Type B pancreatic cell (in vitro differentiated cells): ENCODE measurements at regions not wholly inside any gene's neighbourhood (a gene's known extent, or its start where the extent isn't known, plus 50 kb on each side); places are given as distances from the start of the nearest gene placed in this dataset.

Source experiments
- DNase-seq: peaks from one replicate; pipeline ENCODE4 v3.0.0; 2021; ENCODE audit warnings: mixed read lengths; ENCODE audit not compliant: unreplicated experiment; ENCODE audit errors: extremely low spot score
- H3K27ac Mint-ChIP-seq: 2 replicates; pipeline ENCODE4 v1.8.0; 2021; ENCODE audit warnings: mild to moderate bottlenecking, mixed read lengths
- H3K27me3 Mint-ChIP-seq: 2 replicates; pipeline ENCODE4 v1.8.0; 2021; ENCODE audit warnings: mixed read lengths
- H3K36me3 Mint-ChIP-seq: 2 replicates; pipeline ENCODE4 v1.8.0; 2021; ENCODE audit warnings: mixed read lengths
- H3K4me1 Mint-ChIP-seq: one replicate; pipeline ENCODE4 v1.8.0; 2021; ENCODE audit warnings: mixed read lengths; ENCODE audit not compliant: unreplicated experiment
- H3K4me3 Mint-ChIP-seq: 2 replicates; pipeline ENCODE4 v1.8.0; 2021; ENCODE audit warnings: mild to moderate bottlenecking, mixed read lengths
- H3K9me3 Mint-ChIP-seq: 2 replicates; pipeline ENCODE4 v1.8.0; 2021; ENCODE audit warnings: mixed read lengths
- TF ChIP-seq, protein P1 (sequence below): fragments of 200-600 bp; sonication (generic); conservative IDR thresholded peaks from 2 replicates; pipeline ENCODE4 v1.5.0; 2021; ENCODE audit warnings: antibody characterized with exemption, mild to moderate bottlenecking

DNA sequence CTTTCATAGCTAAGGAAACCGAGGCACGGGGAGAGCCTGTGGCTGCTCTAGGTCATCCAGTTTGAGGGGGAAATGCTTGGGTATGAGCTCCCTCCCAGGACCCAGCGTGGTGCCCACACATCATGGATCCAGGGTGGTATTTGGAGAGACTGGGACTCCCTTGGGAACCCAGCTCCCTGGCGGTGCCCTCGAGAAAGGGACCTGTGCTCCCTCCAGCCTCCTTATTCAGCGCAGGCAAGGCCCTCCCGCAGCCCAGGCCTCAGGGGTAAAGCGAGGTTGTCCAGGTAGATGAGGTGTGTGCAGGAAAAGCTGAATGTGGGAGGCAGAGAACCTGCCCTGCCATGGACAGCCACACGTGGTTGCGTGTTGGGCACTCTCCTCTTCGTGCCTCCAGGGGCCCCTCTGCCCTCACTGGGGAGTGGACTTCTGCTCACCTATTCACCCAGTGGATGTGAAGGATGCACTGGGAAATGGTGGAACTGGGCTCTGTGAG is 53.8 kb upstream of the GPR78 start:
- H3K4me3 Mint-ChIP-seq, result no peak overlapping the region
- H3K36me3 Mint-ChIP-seq, result no peaks in the 10 kb centered on the region
- TF ChIP-seq, protein P1, sequence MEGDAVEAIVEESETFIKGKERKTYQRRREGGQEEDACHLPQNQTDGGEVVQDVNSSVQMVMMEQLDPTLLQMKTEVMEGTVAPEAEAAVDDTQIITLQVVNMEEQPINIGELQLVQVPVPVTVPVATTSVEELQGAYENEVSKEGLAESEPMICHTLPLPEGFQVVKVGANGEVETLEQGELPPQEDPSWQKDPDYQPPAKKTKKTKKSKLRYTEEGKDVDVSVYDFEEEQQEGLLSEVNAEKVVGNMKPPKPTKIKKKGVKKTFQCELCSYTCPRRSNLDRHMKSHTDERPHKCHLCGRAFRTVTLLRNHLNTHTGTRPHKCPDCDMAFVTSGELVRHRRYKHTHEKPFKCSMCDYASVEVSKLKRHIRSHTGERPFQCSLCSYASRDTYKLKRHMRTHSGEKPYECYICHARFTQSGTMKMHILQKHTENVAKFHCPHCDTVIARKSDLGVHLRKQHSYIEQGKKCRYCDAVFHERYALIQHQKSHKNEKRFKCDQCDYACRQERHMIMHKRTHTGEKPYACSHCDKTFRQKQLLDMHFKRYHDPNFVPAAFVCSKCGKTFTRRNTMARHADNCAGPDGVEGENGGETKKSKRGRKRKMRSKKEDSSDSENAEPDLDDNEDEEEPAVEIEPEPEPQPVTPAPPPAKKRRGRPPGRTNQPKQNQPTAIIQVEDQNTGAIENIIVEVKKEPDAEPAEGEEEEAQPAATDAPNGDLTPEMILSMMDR, result no peak
- H3K27ac Mint-ChIP-seq, result no peak overlapping the region
- H3K27me3 Mint-ChIP-seq, result no peaks in the 10 kb centered on the region
- DNase-seq, result no peak
- H3K4me1 Mint-ChIP-seq, result no peaks in the 10 kb centered on the region
- no peaks in the 10 kb centered on the region for H3K9me3 Mint-ChIP-seq

DNA sequence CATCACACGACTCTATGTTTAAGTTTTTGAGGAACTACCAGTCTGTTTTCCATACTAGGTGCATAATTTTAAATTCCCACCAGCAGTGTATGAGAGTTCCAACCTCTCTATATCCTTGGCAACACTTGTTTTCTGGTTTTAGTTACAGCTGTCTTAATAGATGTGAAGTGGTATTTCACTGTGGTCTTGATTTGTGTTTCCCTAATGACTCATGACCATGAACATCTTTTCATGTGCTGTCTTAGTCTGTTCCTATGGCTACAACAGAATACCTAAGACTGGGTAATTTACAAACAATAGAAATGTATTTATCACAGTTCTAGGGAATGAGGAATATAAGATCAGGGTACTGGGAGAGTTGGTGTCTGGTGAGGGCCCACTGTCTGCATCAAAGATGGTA is 51.5 kb upstream of the GPR78 start:
- no peak for DNase-seq
- H3K36me3 Mint-ChIP-seq, result no peaks in the 10 kb centered on the region
- peaks cover 7% of the 10 kb centered on the region for H3K4me1 Mint-ChIP-seq
- H3K27ac Mint-ChIP-seq, result peak overlapping the region; percentile 80
- peaks cover 11% of the 10 kb centered on the region for H3K9me3 Mint-ChIP-seq
- H3K4me3 Mint-ChIP-seq, result no peak overlapping the region
- TF ChIP-seq, protein P1, result no peak
- H3K27me3 Mint-ChIP-seq, result no peaks in the 10 kb centered on the region
